GM12864 (cell line): ENCODE measurements at regions not wholly inside any gene's neighbourhood (a gene's known extent, or its start where the extent isn't known, plus 50 kb on each side); places are given as distances from the start of the nearest gene placed in this dataset.

Experiments
- DNase-seq: peaks from one replicate; pipeline ENCODE4 v3.0.0-alpha.2; 2011; ENCODE audit warnings: low read depth
- H3K4me3 ChIP-seq: 2 replicates; pipeline ENCODE4 v1.5.1; 2011; ENCODE audit warnings: mild to moderate bottlenecking, low read depth, low read length, control low read depth
- CTCF ChIP-seq: IDR thresholded peaks from 2 replicates; pipeline ENCODE4 v1.5.1; 2011; ENCODE audit warnings: low read depth, mild to moderate bottlenecking, moderate library complexity, low read length, control low read depth, inconsistent platforms; ENCODE audit errors: missing control alignments

GRCh38 chr2:140011287-140011686, 1231.1 kb upstream of the NXPH2 start:
- no peak for TF ChIP-seq CTCF
- DNase-seq: no peak
- H3K4me3 ChIP-seq: no peak overlapping the region

GRCh38 chr2:140002110-140002509, 1221.9 kb upstream of the NXPH2 start:
- H3K4me3 ChIP-seq: no peak overlapping the region
- no peak for DNase-seq
- no peak for TF ChIP-seq CTCF

- no peak for TF ChIP-seq CTCF
- no peak for DNase-seq
- H3K4me3 ChIP-seq: no peak overlapping the region
Measured at GRCh38 chr2:139992711-139993345, 1212.6 kb upstream of the NXPH2 start.

GRCh38 chr2:139992078-139992477, 1211.9 kb upstream of the NXPH2 start:
- no peak for DNase-seq

GRCh38 chr2:139990646-139991335, 1210.6 kb upstream of the NXPH2 start:
- H3K4me3 ChIP-seq: no peak overlapping the region
- TF ChIP-seq CTCF: no peak
- no peak for DNase-seq

More at GRCh38 chr2:139992078-139992477, 1211.9 kb upstream of the NXPH2 start:
- no peak for TF ChIP-seq CTCF
- no peak overlapping the region for H3K4me3 ChIP-seq

- no peak for DNase-seq
- H3K4me3 ChIP-seq: no peak overlapping the region
- TF ChIP-seq CTCF: no peak
Measured at GRCh38 chr2:139969323-139969722, 1189.1 kb upstream of the NXPH2 start.

- no peak for DNase-seq
- no peak for TF ChIP-seq CTCF
- H3K4me3 ChIP-seq: no peak overlapping the region
Measured at GRCh38 chr2:139968588-139968987, 1188.4 kb upstream of the NXPH2 start.
